ENCODE measurements at regions not wholly inside any gene's neighbourhood (a gene's known extent, or its start where the extent isn't known, plus 50 kb on each side); places are given as distances from the start of the nearest gene placed in this dataset.

DNA sequence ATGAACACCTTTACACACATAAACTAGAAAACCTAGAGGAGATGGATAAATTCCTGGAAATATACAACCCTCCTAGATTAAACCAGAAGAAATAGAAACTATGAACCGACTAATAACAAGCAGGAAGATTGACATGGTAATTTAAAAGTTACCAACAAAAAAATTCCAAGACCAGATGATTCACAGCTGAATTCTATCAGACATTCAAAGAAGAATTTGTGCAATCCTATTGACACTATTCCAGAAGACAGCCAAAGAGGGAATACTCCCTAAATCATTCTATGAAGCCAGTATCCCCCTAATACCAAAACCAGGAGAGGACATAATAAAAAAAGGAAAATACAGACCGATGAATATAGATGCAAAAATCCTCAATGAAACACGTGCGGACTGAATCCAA is 102.6 kb upstream of the KRR1 start:
- DNase-seq (ENCODE audit: low spot score) = no peak
- intact Hi-C loops (cut with DNase I) = no loop called here

DNA sequence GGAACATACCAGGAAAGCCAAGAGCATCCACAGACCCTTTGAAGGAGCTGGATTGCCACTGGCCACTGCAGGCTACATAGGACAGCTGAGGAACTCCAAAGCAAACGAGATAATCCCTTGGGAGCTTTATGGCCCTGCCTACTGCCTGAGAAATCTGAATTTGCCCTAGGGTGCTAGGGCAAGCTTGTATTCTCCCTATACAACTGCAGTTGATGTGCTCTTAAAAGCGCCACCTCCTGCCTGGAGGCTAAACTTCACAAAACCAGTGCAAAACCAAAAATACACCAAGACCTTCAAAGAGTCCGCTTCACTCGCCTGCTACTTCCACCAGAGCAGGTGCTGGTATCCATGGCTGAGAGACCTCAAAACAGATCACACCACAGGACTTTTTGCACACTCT is 99.6 kb upstream of the KRR1 start:
- intact Hi-C loops (cut with DNase I) = no loop called here
- DNase-seq (ENCODE audit: low spot score) = no peak

DNA sequence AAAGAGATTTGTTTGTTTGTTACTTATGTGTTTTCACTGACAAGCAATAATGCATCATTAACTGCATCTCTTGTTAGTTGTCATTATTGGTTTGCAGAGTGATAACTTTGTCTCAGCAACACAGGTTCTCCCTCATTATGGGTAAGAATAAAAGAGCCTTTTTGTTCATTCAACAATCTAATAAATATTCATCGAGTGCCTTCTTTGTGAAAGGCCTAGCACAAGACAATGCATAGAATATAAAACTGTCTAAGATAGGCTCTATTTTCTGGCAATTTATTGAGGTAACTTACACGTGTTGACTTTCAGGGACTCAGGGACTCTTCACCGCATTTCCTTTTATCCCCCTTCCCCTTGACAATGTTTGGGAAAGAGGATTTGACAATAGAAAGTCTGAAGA is 95.5 kb upstream of the KRR1 start:
- no peak for DNase-seq (ENCODE audit: low spot score)
- intact Hi-C loops (cut with DNase I) = no loop called here

DNA sequence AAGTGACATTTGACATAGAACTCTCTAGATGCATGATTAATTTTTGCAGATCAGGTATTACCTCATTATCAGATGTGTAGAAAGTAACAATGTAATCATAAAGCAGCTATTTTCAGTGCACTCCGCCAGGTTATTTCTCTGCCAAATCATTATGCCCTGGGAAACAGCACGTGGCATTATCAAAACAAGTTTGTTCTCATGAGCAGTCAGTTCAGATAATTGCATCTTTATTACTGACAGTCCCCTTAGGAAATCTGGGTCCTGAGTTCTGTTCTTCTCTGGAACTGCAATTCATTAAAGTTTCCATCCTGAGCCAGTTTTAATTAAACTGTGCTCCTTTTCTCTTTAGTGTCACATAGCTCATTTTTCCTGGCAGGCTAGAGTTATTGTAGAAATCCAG is 94.7 kb upstream of the KRR1 start:
- DNase-seq (ENCODE audit: low spot score) = no peak
- intact Hi-C loops (cut with DNase I) = no loop called here

DNA sequence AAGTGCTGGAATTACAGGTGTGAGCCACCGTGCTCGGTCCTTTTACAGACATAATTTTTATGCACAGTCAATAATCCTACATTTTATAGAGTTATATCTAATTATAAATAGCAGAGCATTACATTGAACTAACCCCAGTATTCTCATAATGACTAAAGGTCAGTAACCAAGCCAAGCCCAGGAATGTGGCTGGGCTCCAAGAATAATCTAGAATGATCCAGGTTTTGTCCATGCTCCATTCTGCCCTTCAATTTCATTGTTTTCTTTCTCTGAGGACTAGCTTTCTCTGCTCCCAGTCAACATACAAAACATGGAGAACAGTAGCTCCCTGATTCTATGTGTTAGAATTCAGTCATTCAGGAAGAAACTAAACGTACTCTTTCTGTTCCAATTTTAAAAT is 92.1 kb upstream of the KRR1 start:
- no peak for DNase-seq (ENCODE audit: low spot score)
- intact Hi-C loops (cut with DNase I) = no loop called here

GRCh38 chr12:75602106-75602505 is 90.7 kb upstream of the KRR1 start:
- no peak for DNase-seq (ENCODE audit: low spot score)
- intact Hi-C loops (cut with DNase I) = no loop called here

- DNase-seq (ENCODE audit: low spot score) = no peak
- intact Hi-C loops (cut with DNase I) = no loop called here
Observed at GRCh38 chr12:75600146-75600545, 88.7 kb upstream of the KRR1 start.

- intact Hi-C loops (cut with DNase I) = no loop called here
- DNase-seq (ENCODE audit: low spot score) = no peak
Observed at GRCh38 chr12:75599061-75599460, 87.7 kb upstream of the KRR1 start.

- intact Hi-C loops (cut with DNase I) = no loop called here
Observed at GRCh38 chr12:75596406-75596805, 85.0 kb upstream of the KRR1 start.

DNA sequence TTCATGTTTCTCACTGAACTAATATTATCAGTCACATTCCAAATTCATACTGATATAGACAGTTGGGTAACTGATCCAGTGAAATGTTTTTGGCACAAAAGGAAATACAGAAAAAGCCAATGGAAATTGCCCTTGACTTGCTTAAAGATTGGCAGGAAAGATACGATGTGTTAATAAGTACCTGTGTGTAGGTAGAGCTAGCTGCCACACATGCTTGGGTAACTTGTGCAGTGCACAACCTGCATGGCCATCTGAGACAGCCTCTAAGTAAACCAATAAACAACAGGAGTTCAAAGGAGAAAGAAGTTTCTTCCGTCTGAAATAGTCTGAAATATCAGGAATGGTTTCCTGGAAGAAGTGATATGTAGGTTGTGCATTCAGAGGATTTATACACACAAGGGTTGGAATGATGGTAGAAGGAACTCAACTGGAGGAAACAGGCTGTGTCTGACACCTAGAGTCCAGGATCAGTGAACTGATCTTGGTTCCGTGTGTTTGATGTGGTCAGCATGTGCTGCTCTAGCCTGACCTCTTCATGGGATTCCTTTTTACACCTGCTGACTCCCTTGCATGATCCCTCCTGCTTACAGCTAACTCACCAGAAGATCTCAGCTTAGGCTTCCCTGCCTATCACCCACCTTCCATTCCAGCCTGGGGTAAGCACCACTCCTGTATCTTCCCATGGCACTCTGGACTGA is 81.4 kb upstream of the KRR1 start:
- intact Hi-C loops (cut with DNase I) = no loop called here
- DNase-seq (ENCODE audit: low spot score) = no peak

More at GRCh38 chr12:75596406-75596805, 85.0 kb upstream of the KRR1 start:
- no peak for DNase-seq (ENCODE audit: low spot score)

DNA sequence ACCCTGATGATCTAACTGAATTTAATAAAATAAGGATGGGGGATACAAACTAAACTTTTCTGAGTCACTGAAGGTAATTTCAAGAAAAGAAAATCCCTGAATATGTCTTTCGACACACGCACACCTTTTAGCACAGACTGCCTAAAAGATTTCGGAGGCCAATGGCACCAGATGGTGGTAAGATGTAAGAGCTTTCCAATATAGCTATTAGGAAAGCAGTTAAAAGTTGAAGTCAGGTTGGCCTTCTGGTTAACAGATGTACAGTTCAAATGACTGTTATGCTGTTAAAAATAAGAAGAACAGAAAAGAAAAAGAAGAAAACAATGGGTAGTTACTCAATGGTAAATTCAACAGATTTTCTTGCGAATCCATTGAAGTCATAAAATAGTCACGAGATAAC is 80.7 kb upstream of the KRR1 start:
- no peak for DNase-seq (ENCODE audit: low spot score)
- intact Hi-C loops (cut with DNase I) = no loop called here

GRCh38 chr12:75591628-75592027 is 80.2 kb upstream of the KRR1 start:
- no peak for DNase-seq (ENCODE audit: low spot score)
- intact Hi-C loops (cut with DNase I) = no loop called here

DNA sequence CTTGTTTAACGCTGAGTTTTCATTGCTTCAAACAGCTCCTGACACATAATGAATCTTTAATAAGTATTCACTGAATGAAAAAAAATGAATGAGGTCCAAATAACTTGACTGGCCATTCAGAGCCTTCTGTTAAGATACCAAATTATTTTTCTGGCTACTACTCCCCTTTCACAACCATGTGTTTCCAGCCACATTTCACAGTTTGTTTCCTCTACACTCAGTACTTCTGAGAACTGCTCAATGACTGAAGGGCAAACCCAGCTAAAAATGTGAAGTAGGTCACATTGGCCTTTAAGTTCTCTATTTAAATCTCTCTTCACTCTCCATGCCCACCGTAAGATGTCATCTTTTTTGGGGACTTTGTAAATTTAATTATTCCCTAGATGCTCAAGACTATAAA is 78.4 kb upstream of the KRR1 start:
- intact Hi-C loops (cut with DNase I) = no loop called here
- no peak for DNase-seq (ENCODE audit: low spot score)

GRCh38 chr12:75587340-75588106 is 76.1 kb upstream of the KRR1 start:
- no peak for DNase-seq (ENCODE audit: low spot score)
- intact Hi-C loops (cut with DNase I) = no loop called here

GRCh38 chr12:75585330-75585729 is 73.9 kb upstream of the KRR1 start:
- no peak for DNase-seq (ENCODE audit: low spot score)
- intact Hi-C loops (cut with DNase I) = no loop called here

GRCh38 chr12:75583355-75583754 is 71.9 kb upstream of the KRR1 start:
- intact Hi-C loops (cut with DNase I) = no loop called here
- no peak for DNase-seq (ENCODE audit: low spot score)

GRCh38 chr12:75581515-75581914 is 70.1 kb upstream of the KRR1 start:
- intact Hi-C loops (cut with DNase I) = no loop called here
- DNase-seq (ENCODE audit: low spot score) = no peak

- intact Hi-C loops (cut with DNase I) = no loop called here
- DNase-seq (ENCODE audit: low spot score) = no peak
Observed at GRCh38 chr12:75579552-75579951, 68.1 kb upstream of the KRR1 start.

- intact Hi-C loops (cut with DNase I) = no loop called here
- no peak for DNase-seq (ENCODE audit: low spot score)
Observed at GRCh38 chr12:75578546-75578945, 67.1 kb upstream of the KRR1 start.

DNA sequence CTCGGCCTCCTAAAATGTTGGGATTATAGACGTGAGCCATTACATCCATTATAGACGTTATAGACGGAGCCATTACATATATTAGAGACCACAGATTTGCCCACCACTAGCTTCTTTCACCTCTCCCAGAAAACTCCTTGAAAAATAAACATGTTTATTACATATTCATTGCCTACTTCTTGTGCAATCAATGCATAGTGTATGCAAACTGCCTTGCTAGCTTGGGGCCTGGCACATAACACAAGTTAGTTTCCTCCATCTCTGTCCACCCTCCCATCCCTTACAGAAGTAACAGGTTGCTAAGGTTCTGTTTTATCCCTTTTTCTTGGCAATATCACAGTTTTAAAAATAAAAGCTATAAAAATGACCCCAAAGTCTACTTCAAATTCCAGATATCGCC is 66.4 kb upstream of the KRR1 start:
- intact Hi-C loops (cut with DNase I) = no loop called here
- DNase-seq (ENCODE audit: low spot score) = no peak

DNA sequence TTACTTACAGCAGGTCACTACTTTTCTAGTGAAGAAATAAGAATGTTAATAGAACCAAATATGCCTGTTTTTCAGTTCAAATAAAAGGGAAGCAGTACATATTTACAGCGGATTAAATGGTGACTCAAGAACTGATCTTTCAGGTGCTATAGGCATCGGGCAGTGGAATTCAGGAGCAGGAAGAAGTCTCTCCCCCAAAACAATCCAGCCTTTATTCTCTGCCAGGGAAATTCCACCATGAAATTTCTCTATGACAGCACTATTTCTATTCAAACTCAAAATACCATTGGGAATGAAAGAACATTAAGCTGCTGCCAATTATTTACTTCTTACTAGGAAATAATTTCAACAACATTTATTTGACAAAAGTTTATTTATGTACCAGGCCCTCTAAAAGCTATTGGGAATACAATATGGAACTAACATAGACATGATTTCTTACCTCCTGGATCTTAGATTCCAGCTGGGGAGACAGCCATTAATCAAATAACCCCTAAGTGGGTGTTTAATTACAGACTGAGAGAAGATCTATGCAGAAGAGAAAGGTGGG is 60.3 kb upstream of the KRR1 start:
- no peak for DNase-seq (ENCODE audit: low spot score)
- intact Hi-C loops (cut with DNase I) = no loop called here

Measured in posterior vena cava (tissue), 2 donors.